ENCODE measurements at regions not wholly inside any gene's neighbourhood (a gene's known extent, or its start where the extent isn't known, plus 50 kb on each side); places are given as distances from the start of the nearest gene placed in this dataset.

GRCh38 chr6:113219783-113220182 lies 637.4 kb upstream of the MARCKS start:
- no peak overlapping the region for H3K4me3 ChIP-seq (ENCODE audit: low read depth in 2 of 2, low read length in 2 of 2)
- H3K36me3 ChIP-seq (ENCODE audit: control insufficient read depth, insufficient read depth, low read length), result no peaks in the 10 kb centered on the region
- POLR2A ChIA-PET, result no interaction called here
- ATAC-seq (no peak), DNase-seq (ENCODE audit: low read depth, low spot score) (no peak)
- CTCF ChIA-PET, result no interaction called here
- no peak overlapping the region for H3K27ac ChIP-seq (ENCODE audit: low read length)
- no TSS peak for BruUV-seq (replicated peaks)
- no peaks in the 10 kb centered on the region for H3K27me3 ChIP-seq (ENCODE audit: control insufficient read depth, insufficient read depth, low read length)
- no peak for TF ChIP-seq TCF7L2 (IDR thresholded peaks at IDR 0.05; ENCODE audit: low read depth, low read length)
- no peak for TF ChIP-seq REST (IDR thresholded peaks at IDR 0.05; ENCODE audit: insufficient read depth in 1 of 2, low read depth in 2 of 2, low read length in 1 of 2)
- TF ChIP-seq POLR2AphosphoS5 (IDR thresholded peaks at IDR 0.05; ENCODE audit: low read depth, low read length), result no peak
- no peak for TF ChIP-seq CTCF (IDR thresholded peaks at IDR 0.05)
- no peak for TF ChIP-seq SIN3A (IDR thresholded peaks at IDR 0.05; ENCODE audit: borderline replicate concordance, insufficient read depth, low read depth, low read length)
- no peaks in the 10 kb centered on the region for H3K4me1 ChIP-seq (ENCODE audit: control insufficient read depth, insufficient read depth, low read length)
- no peaks in the 10 kb centered on the region for H3K9me3 ChIP-seq (ENCODE audit: control insufficient read depth, insufficient read depth, low read depth, low read length)
- intact Hi-C loops (cut with micrococcal nuclease; ENCODE audit: unreplicated experiment), result no loop called here
- in situ Hi-C loops (cut with HindIII; ENCODE audit: low pct_unique_long_range_greater_than_20kb, low sequenced_read_pairs), result no loop called here

GRCh38 chr6:113220832-113221231 lies 636.3 kb upstream of the MARCKS start:
- Histone ChIP-seq H3K27ac (ENCODE audit: low read length) (no peak overlapping the region), H3K36me3 (ENCODE audit: control insufficient read depth, insufficient read depth, low read length) (no peaks in the 10 kb centered on the region), H3K4me1 (ENCODE audit: control insufficient read depth, insufficient read depth, low read length) (no peaks in the 10 kb centered on the region), H3K27me3 (ENCODE audit: control insufficient read depth, insufficient read depth, low read length) (no peaks in the 10 kb centered on the region; the same call in 1 of the 2 replicates), H3K4me3 (ENCODE audit: low read depth in 2 of 2, low read length in 2 of 2) (no peak overlapping the region), H3K9me3 (ENCODE audit: control insufficient read depth, insufficient read depth, low read depth, low read length) (no peaks in the 10 kb centered on the region)
- TF ChIP-seq TCF7L2 (IDR thresholded peaks at IDR 0.05; ENCODE audit: low read depth, low read length) (no peak), SIN3A (IDR thresholded peaks at IDR 0.05; ENCODE audit: borderline replicate concordance, insufficient read depth, low read depth, low read length) (no peak), POLR2AphosphoS5 (IDR thresholded peaks at IDR 0.05; ENCODE audit: low read depth, low read length) (no peak), REST (IDR thresholded peaks at IDR 0.05; ENCODE audit: insufficient read depth in 1 of 2, low read depth in 2 of 2, low read length in 1 of 2) (no peak), CTCF (IDR thresholded peaks at IDR 0.05) (no peak)
- DNase-seq (ENCODE audit: low read depth, low spot score) (no peak), ATAC-seq (no peak)
- intact Hi-C loops (cut with micrococcal nuclease; ENCODE audit: unreplicated experiment), result no loop called here
- BruUV-seq (replicated peaks), result no TSS peak
- in situ Hi-C loops (cut with HindIII; ENCODE audit: low pct_unique_long_range_greater_than_20kb, low sequenced_read_pairs), result no loop called here
- CTCF ChIA-PET, result no interaction called here
- POLR2A ChIA-PET, result interaction anchor here (0.7 kb wide), 1 partner anchor 644 kb away, joined by 3 read pairs; no protein-coding TSS in a partner anchor
